H9 (cell line): ENCODE measurements at regions not wholly inside any gene's neighbourhood (a gene's known extent, or its start where the extent isn't known, plus 50 kb on each side); places are given as distances from the start of the nearest gene placed in this dataset.

Experiments used
- DNase-seq: peaks from one replicate; pipeline ENCODE4 v3.0.0-alpha.2; 2017
- H2AFZ ChIP-seq: one replicate; pipeline ENCODE4 v1.6.1; 2013; ENCODE audit warnings: mild to moderate bottlenecking, low read length, control low read depth, moderate library complexity
- H2AK5ac ChIP-seq: 2 replicates; pipeline ENCODE4 v1.6.1; 2013; ENCODE audit warnings: low read length, control low read depth, mixed read lengths; ENCODE audit not compliant: insufficient read length
- H2BK120ac ChIP-seq: one replicate; pipeline ENCODE4 v1.6.1; 2013; ENCODE audit warnings: low read depth, mild to moderate bottlenecking, low read length, control low read depth, inconsistent platforms; ENCODE audit not compliant: poor library complexity, severe bottlenecking
- H2BK12ac ChIP-seq: 2 replicates; pipeline ENCODE4 v1.6.1; 2013; ENCODE audit warnings: low read length, control low read depth, mixed read lengths, low read depth; ENCODE audit not compliant: insufficient read length
- H2BK15ac ChIP-seq: 2 replicates; pipeline ENCODE4 v1.6.1; 2013; ENCODE audit warnings: low read depth, low read length, control low read depth
- H2BK20ac ChIP-seq: one replicate; pipeline ENCODE4 v1.6.1; 2013; ENCODE audit warnings: low read depth, mild to moderate bottlenecking, low read length, control low read depth, inconsistent platforms; ENCODE audit not compliant: poor library complexity, severe bottlenecking
- H2BK5ac ChIP-seq: 2 replicates; pipeline ENCODE4 v1.6.1; 2013; ENCODE audit warnings: low read length, control low read depth, mixed read lengths; ENCODE audit not compliant: insufficient read length
- H3K14ac ChIP-seq: 2 replicates; pipeline ENCODE4 v1.6.1; 2013; ENCODE audit warnings: low read length, control low read depth; ENCODE audit not compliant: insufficient read depth
- H3K18ac ChIP-seq: 2 replicates; pipeline ENCODE4 v1.6.1; 2013; ENCODE audit warnings: low read depth, mild to moderate bottlenecking, mixed read lengths, low read length, control low read depth; ENCODE audit not compliant: insufficient read length
- H3K23ac ChIP-seq: 2 replicates; pipeline ENCODE4 v1.6.1; 2013; ENCODE audit warnings: low read length, control low read depth, mixed read lengths, low read depth; ENCODE audit not compliant: insufficient read length
- H3K23me2 ChIP-seq: 2 replicates; pipeline ENCODE4 v1.6.1; 2013; ENCODE audit warnings: low read depth, mild to moderate bottlenecking, mixed read lengths, low read length, control low read depth; ENCODE audit not compliant: insufficient read length, poor library complexity, severe bottlenecking
- H3K27ac ChIP-seq: 2 replicates; pipeline ENCODE4 v1.5.1; 2013; ENCODE audit warnings: low read length, control low read depth, mixed read lengths, low read depth; ENCODE audit not compliant: insufficient read length
- H3K27me3 ChIP-seq: 2 replicates; pipeline ENCODE4 v1.6.1; 2013; ENCODE audit warnings: low read length, control low read depth, inconsistent platforms; ENCODE audit not compliant: insufficient read depth
- H3K4ac ChIP-seq: 2 replicates; pipeline ENCODE4 v1.6.1; 2013; ENCODE audit warnings: low read depth, mild to moderate bottlenecking, control low read depth, inconsistent platforms, low read length, moderate library complexity
- H3K4me1 ChIP-seq: 2 replicates; pipeline ENCODE4 v1.6.1; 2013; ENCODE audit warnings: low read length, control low read depth, inconsistent platforms; ENCODE audit not compliant: insufficient read depth
- H3K4me2 ChIP-seq: 2 replicates; pipeline ENCODE4 v1.6.1; 2013; ENCODE audit warnings: low read length, control low read depth, mixed read lengths; ENCODE audit not compliant: insufficient read length, insufficient read depth
- H3K56ac ChIP-seq: 2 replicates; pipeline ENCODE4 v1.6.1; 2013; ENCODE audit warnings: low read depth, mild to moderate bottlenecking, mixed read lengths, low read length, control low read depth; ENCODE audit not compliant: insufficient read length
- H3K79me1 ChIP-seq: 2 replicates; pipeline ENCODE4 v1.6.1; 2013; ENCODE audit warnings: low read depth, mild to moderate bottlenecking, moderate library complexity, low read length, control low read depth, inconsistent platforms; ENCODE audit not compliant: insufficient read depth, poor library complexity, severe bottlenecking
- H3K79me2 ChIP-seq: 2 replicates; pipeline ENCODE4 v1.6.1; 2013; ENCODE audit warnings: low read length, control low read depth, inconsistent platforms; ENCODE audit not compliant: insufficient read depth
- H3K9ac ChIP-seq: 2 replicates; pipeline ENCODE4 v1.6.1; 2013; ENCODE audit warnings: low read length, control low read depth, mixed read lengths; ENCODE audit not compliant: insufficient read length; ENCODE audit errors: extremely low read depth
- H3K9me3 ChIP-seq: one replicate; pipeline ENCODE4 v1.6.1; 2013; ENCODE audit warnings: low read depth, low read length, inconsistent platforms; ENCODE audit not compliant: control insufficient read depth
- H3T11ph ChIP-seq: one replicate; pipeline ENCODE4 v1.6.1; 2013; ENCODE audit warnings: mild to moderate bottlenecking, low read length, control low read depth, inconsistent platforms
- H4K20me1 ChIP-seq: one replicate; pipeline ENCODE4 v1.6.1; 2013; ENCODE audit not compliant: control insufficient read depth, insufficient read length, insufficient read depth
- H4K5ac ChIP-seq: 2 replicates; pipeline ENCODE4 v1.6.1; 2013; ENCODE audit warnings: low read depth, mild to moderate bottlenecking, mixed read lengths, low read length, control low read depth; ENCODE audit not compliant: insufficient read length
- H4K8ac ChIP-seq: replicated peaks from 2 replicates; pipeline ENCODE4 v1.6.1; 2013; ENCODE audit warnings: low read length, control low read depth, mixed read lengths, low read depth; ENCODE audit not compliant: insufficient read length
- H4K91ac ChIP-seq: 2 replicates; pipeline ENCODE4 v1.6.1; 2013; ENCODE audit warnings: low read depth, mild to moderate bottlenecking, moderate library complexity, mixed read lengths, low read length, control low read depth; ENCODE audit not compliant: insufficient read length
- H3K27ac Mint-ChIP-seq, 3 experiments: 2 replicates in 2 of 3; 3 replicates in 1 of 3; pipeline ENCODE4 v1.8.0; 2020 to 2021; ENCODE audit warnings: mixed read lengths in 3 of 3, mild to moderate bottlenecking in 1 of 3, moderate library complexity in 1 of 3
- H3K27me3 Mint-ChIP-seq: 2 replicates; pipeline ENCODE4 v1.8.0; 2021; ENCODE audit warnings: low read depth, mild to moderate bottlenecking, moderate library complexity, mixed read lengths
- H3K36me3 Mint-ChIP-seq, 3 experiments: 2 replicates in 2 of 3; 3 replicates in 1 of 3; pipeline ENCODE4 v1.8.0; 2020 to 2021; ENCODE audit warnings: low read depth in 3 of 3, mixed read lengths in 3 of 3; ENCODE audit not compliant: insufficient read depth in 1 of 3
- H3K4me1 Mint-ChIP-seq, 2 experiments: 2 replicates each; pipeline ENCODE4 v1.8.0; 2020; ENCODE audit warnings: mixed read lengths in 2 of 2
- H3K4me3 Mint-ChIP-seq, 2 experiments: 2 replicates in 1 of 2; 3 replicates in 1 of 2; pipeline ENCODE4 v1.8.0; 2020 to 2021; ENCODE audit warnings: mild to moderate bottlenecking in 2 of 2, mixed read lengths in 2 of 2, moderate library complexity in 1 of 2
- H3K9me3 Mint-ChIP-seq, 2 experiments: 2 replicates in 1 of 2; 3 replicates in 1 of 2; pipeline ENCODE4 v1.8.0; 2020; ENCODE audit warnings: mild to moderate bottlenecking in 2 of 2, mixed read lengths in 2 of 2, moderate library complexity in 1 of 2
- CTCF ChIP-seq: fragments of 200-600 bp; sonication (generic); conservative IDR thresholded peaks from 3 replicates; pipeline ENCODE4 v1.8.0; 2021; ENCODE audit warnings: antibody characterized with exemption, mild to moderate bottlenecking

GRCh38 chr11:100543386-100543785, 143.7 kb upstream of the ARHGAP42 start:
- H2BK20ac ChIP-seq = no peak overlapping the region
- no peaks in the 10 kb centered on the region for H3K79me1 ChIP-seq
- H2BK15ac ChIP-seq = no peak overlapping the region
- no peaks in the 10 kb centered on the region for H3K9me3 ChIP-seq
- H3K14ac ChIP-seq = no peak overlapping the region
- peaks cover 6% of the 10 kb centered on the region in 2 experiments; a peak in 3 of 4 replicates for H3K4me1 Mint-ChIP-seq
- no peak overlapping the region for H2BK120ac ChIP-seq
- H4K8ac ChIP-seq = no peak overlapping the region
- H4K91ac ChIP-seq = no peak overlapping the region
- H3K4me1 ChIP-seq = no peaks in the 10 kb centered on the region
- no peak overlapping the region for H2AK5ac ChIP-seq
- no peak overlapping the region for H2AFZ ChIP-seq
- no peaks in the 10 kb centered on the region for H3K79me2 ChIP-seq
- H3K27ac Mint-ChIP-seq = no peak overlapping the region
- TF ChIP-seq CTCF = no peak
- no peak for DNase-seq
- no peak overlapping the region for H3K18ac ChIP-seq
- H3K36me3 Mint-ChIP-seq = no peaks in the 10 kb centered on the region; a peak in 1 of 7 replicates
- H2BK12ac ChIP-seq = no peak overlapping the region
- H3K56ac ChIP-seq = no peak overlapping the region
- H3K4ac ChIP-seq = no peak overlapping the region
- 0 out of 5 replicates have a peak, but pooled peaks cover 0 to under 1% of the 10 kb centered on the region in 2 experiments for H3K9me3 Mint-ChIP-seq
- H4K20me1 ChIP-seq = no peaks in the 10 kb centered on the region
- H3K27me3 Mint-ChIP-seq = no peaks in the 10 kb centered on the region; the same call in 1 of the 2 replicates
- no peak overlapping the region for H3K23ac ChIP-seq
- no peak overlapping the region for H3K4me2 ChIP-seq
- H3K4me3 Mint-ChIP-seq = no peak overlapping the region
- no peak overlapping the region for H3K27ac ChIP-seq
- no peaks in the 10 kb centered on the region for H3K23me2 ChIP-seq
- no peak overlapping the region for H3K9ac ChIP-seq
- no peaks in the 10 kb centered on the region for H3K27me3 ChIP-seq
- no peak overlapping the region for H4K5ac ChIP-seq
- H2BK5ac ChIP-seq = no peak overlapping the region
- H3T11ph ChIP-seq = no peak overlapping the region
